Smooth muscle cell (in vitro differentiated cells): ENCODE measurements at regions not wholly inside any gene's neighbourhood (a gene's known extent, or its start where the extent isn't known, plus 50 kb on each side); places are given as distances from the start of the nearest gene placed in this dataset.

Source experiments
- DNase-seq: peaks from one replicate; lab custom pipeline; 2025; ENCODE audit not compliant: unreplicated experiment; lab: John Stamatoyannopoulos, UW
- H2AFZ ChIP-seq: fragments of 200-600 bp; sonication (generic); 2 replicates; pipeline ENCODE4 v1.6.0; 2016; ENCODE audit warnings: antibody characterized with exemption, low read depth, mild to moderate bottlenecking
- H3F3A ChIP-seq: fragments of 200-600 bp; sonication (generic); 2 replicates; pipeline ENCODE4 v1.6.0; 2017; ENCODE audit warnings: antibody characterized with exemption, low read depth
- H3K27ac ChIP-seq: fragments of 200-600 bp; sonication (generic); 2 replicates; pipeline ENCODE4 v1.5.1; 2016; ENCODE audit warnings: low read depth, mild to moderate bottlenecking
- H3K27me3 ChIP-seq: fragments of 200-600 bp; sonication (generic); 2 replicates; pipeline ENCODE4 v1.6.1; 2016; ENCODE audit warnings: low read depth, mild to moderate bottlenecking
- H3K36me3 ChIP-seq: fragments of 200-600 bp; sonication (generic); 2 replicates; pipeline ENCODE4 v1.5.1; 2016; ENCODE audit warnings: low read depth
- H3K4me1 ChIP-seq: fragments of 200-600 bp; sonication (generic); 2 replicates; pipeline ENCODE4 v1.5.1; 2016; ENCODE audit warnings: low read depth
- H3K4me2 ChIP-seq: fragments of 200-600 bp; sonication (generic); 2 replicates; pipeline ENCODE4 v1.6.0; 2016; ENCODE audit warnings: mild to moderate bottlenecking
- H3K4me3 ChIP-seq: fragments of 200-600 bp; sonication (generic); 2 replicates; pipeline ENCODE4 v1.5.1; 2016; ENCODE audit warnings: mild to moderate bottlenecking
- H3K79me2 ChIP-seq: fragments of 200-600 bp; sonication (generic); 2 replicates; pipeline ENCODE4 v1.6.0; 2016; ENCODE audit warnings: low read depth, mild to moderate bottlenecking
- H3K9ac ChIP-seq: fragments of 200-600 bp; sonication (generic); 2 replicates; pipeline ENCODE4 v1.6.0; 2016; ENCODE audit warnings: low read depth
- H3K9me3 ChIP-seq: fragments of 200-600 bp; sonication (generic); replicated peaks from 2 replicates; pipeline ENCODE4 v1.5.1; 2016; ENCODE audit warnings: low read depth
- H4K20me1 ChIP-seq: fragments of 200-600 bp; sonication (generic); 2 replicates; pipeline ENCODE4 v1.6.0; 2016; ENCODE audit warnings: low read depth
- WGBS: methylation state at CpG from one replicate; pipeline ENCODE4 v1.1.7; 2016; ENCODE audit warnings: low lambda C conversion rate; 5-methylcytosine and 5-hydroxymethylcytosine counted together
- TF ChIP-seq, protein P1 (sequence below): fragments of 200-600 bp; sonication (generic); IDR thresholded peaks from 2 replicates; pipeline ENCODE4 v1.5.1; 2017; ENCODE audit warnings: borderline replicate concordance, mild to moderate bottlenecking, antibody characterized with exemption; ENCODE audit not compliant: insufficient read depth, poor library complexity, severe bottlenecking

DNA sequence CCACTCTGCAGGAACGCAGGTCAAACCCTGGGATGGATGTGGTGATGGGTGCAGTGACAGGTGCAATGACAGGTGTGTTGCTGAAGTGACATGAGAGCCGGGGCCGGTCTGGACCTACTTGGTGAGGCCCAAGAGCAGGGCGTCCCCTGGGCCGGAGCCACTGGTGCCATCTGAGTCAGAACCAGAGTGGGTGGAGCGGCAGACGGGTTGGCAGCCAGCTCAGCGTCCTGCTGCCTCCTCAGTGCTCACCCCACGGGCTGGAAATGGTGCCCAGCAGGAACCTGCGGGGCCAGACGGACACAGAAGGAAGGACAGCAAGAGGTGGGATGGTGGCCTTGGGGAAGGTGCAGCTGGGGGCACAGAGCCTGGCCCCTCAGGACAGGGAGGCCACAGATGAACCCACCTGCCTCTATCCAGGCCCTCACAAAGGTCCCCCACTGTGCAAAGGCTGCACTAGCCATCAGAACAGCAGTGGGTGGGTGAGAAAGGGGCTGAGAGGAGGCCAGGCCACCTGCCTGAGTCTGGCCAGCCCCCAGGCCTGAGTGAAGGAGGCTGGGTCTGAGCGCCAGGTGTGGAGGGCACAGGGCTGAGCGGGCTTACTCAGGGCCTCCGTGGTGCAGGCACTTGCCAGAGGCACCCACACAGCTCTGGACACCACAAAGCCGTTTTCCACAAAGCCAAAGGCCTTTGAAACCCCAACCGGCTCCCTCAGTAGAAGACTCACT is 129.0 kb upstream of the PPP2R2D start:
- TF ChIP-seq, protein P1, sequence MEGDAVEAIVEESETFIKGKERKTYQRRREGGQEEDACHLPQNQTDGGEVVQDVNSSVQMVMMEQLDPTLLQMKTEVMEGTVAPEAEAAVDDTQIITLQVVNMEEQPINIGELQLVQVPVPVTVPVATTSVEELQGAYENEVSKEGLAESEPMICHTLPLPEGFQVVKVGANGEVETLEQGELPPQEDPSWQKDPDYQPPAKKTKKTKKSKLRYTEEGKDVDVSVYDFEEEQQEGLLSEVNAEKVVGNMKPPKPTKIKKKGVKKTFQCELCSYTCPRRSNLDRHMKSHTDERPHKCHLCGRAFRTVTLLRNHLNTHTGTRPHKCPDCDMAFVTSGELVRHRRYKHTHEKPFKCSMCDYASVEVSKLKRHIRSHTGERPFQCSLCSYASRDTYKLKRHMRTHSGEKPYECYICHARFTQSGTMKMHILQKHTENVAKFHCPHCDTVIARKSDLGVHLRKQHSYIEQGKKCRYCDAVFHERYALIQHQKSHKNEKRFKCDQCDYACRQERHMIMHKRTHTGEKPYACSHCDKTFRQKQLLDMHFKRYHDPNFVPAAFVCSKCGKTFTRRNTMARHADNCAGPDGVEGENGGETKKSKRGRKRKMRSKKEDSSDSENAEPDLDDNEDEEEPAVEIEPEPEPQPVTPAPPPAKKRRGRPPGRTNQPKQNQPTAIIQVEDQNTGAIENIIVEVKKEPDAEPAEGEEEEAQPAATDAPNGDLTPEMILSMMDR = no peak
- Histone ChIP-seq H3F3A (no peaks in the 10 kb centered on the region), H3K4me3 (no peak overlapping the region), H4K20me1 (no peaks in the 10 kb centered on the region), H3K27me3 (peaks cover 4% of the 10 kb centered on the region), H3K27ac (no peak overlapping the region), H3K9me3 (no peaks in the 10 kb centered on the region), H3K4me1 (no peaks in the 10 kb centered on the region), H3K9ac (no peak overlapping the region), H3K79me2 (no peaks in the 10 kb centered on the region), H2AFZ (no peak overlapping the region), H3K36me3 (no peaks in the 10 kb centered on the region), H3K4me2 (no peak overlapping the region)
- no peak for DNase-seq
- WGBS = 90% methylated on average over 16 of the region's 16 CpGs

- Histone ChIP-seq H3K9ac (no peak overlapping the region), H2AFZ (no peak overlapping the region), H3K36me3 (no peaks in the 10 kb centered on the region), H3K27ac (no peak overlapping the region), H3F3A (no peaks in the 10 kb centered on the region), H4K20me1 (no peaks in the 10 kb centered on the region), H3K4me2 (no peak overlapping the region), H3K4me1 (no peaks in the 10 kb centered on the region), H3K9me3 (no peaks in the 10 kb centered on the region), H3K79me2 (no peaks in the 10 kb centered on the region), H3K4me3 (no peak overlapping the region), H3K27me3 (peaks cover 4% of the 10 kb centered on the region)
- WGBS = 86% methylated on average over 9 of the region's 9 CpGs
- TF ChIP-seq, protein P1 = no peak
- no peak for DNase-seq
Measured at GRCh38 chr10:131772441-131772840, 128.4 kb upstream of the PPP2R2D start.

- Histone ChIP-seq H3K27ac (no peak overlapping the region), H3K36me3 (no peaks in the 10 kb centered on the region), H3K79me2 (no peaks in the 10 kb centered on the region), H3K4me1 (no peaks in the 10 kb centered on the region), H3K9me3 (no peaks in the 10 kb centered on the region), H3K4me3 (no peak overlapping the region), H4K20me1 (no peaks in the 10 kb centered on the region), H3K27me3 (peaks cover 4% of the 10 kb centered on the region), H3F3A (no peaks in the 10 kb centered on the region), H3K9ac (no peak overlapping the region), H2AFZ (no peak overlapping the region), H3K4me2 (no peak overlapping the region)
- TF ChIP-seq, protein P1 = no peak
- DNase-seq = no peak
- 86% methylated on average over 34 of the region's 34 CpGs for WGBS
Measured at GRCh38 chr10:131773370-131774343, 127.2 kb upstream of the PPP2R2D start.
